ENCODE measurements at regions not wholly inside any gene's neighbourhood (a gene's known extent, or its start where the extent isn't known, plus 50 kb on each side); places are given as distances from the start of the nearest gene placed in this dataset.

DNA sequence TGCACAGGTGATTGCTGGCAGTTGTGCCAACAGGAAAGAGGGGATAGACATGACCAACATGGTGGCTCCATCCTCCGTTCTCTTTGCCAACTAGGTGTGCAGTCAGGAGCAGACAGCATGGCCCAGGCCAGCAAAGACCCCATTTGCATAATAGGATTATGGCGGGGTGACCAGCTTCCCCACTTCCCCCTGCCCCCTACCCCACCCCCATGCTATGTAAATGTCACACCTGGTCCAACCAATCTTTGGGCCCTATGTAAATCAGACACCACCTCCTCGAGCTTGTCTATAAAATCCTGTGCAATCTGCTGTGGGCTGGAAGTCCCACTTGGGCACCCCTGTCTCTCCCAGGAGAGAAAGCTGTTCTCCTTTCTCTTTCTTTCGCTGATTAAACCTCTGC lies 146.0 kb downstream of the SLC30A10 start:
- TF ChIP-seq POLR2A (IDR thresholded peaks at IDR 0.05; ENCODE audit: low read depth, low read length) (no peak), TAF1 (IDR thresholded peaks at IDR 0.05; ENCODE audit: low read depth, low read length) (no peak), POLR2AphosphoS5 (IDR thresholded peaks at IDR 0.05; ENCODE audit: low read depth, low read length) (no peak), SPI1 (IDR thresholded peaks at IDR 0.05; ENCODE audit: low read depth, low read length) (no peak)
